ENCODE measurements at regions not wholly inside any gene's neighbourhood (a gene's known extent, or its start where the extent isn't known, plus 50 kb on each side); places are given as distances from the start of the nearest gene placed in this dataset.

GRCh38 chr2:156864325-156864724 is 393.2 kb upstream of the GALNT5 start (continued):
- no peak for TF ChIP-seq NR2C1 (IDR thresholded peaks at IDR 0.05)
- TF ChIP-seq TBL1XR1 (IDR thresholded peaks at IDR 0.05; ENCODE audit: low read depth, low read length) = no peak

- no peaks in the 10 kb centered on the region for H3K79me2 ChIP-seq (ENCODE audit: control insufficient read depth, insufficient read depth, low read length)
- DNase-seq (ENCODE audit: low read depth, low spot score) (no peak), FAIRE-seq (no peak), ATAC-seq (no peak)
- no peak overlapping the region for H2AFZ ChIP-seq (ENCODE audit: control insufficient read depth, low read depth, low read length)
- H3K4me3 ChIP-seq = no peak overlapping the region
- 42% methylated on average over 6 of the region's 6 CpGs for WGBS (ENCODE audit: insufficient coverage, insufficient replicate concordance, low lambda C conversion rate, missing lambda C conversion rate)
- intact Hi-C loops (cut with micrococcal nuclease; ENCODE audit: unreplicated experiment) (no loop called here), in situ Hi-C loops (cut with MboI) (no loop called here)
- TF ChIP-seq EGR1 (IDR thresholded peaks at IDR 0.05; ENCODE audit: borderline replicate concordance in 1 of 2, low read depth in 2 of 2, low read length in 2 of 2) (no peak), GABPA (IDR thresholded peaks at IDR 0.05; ENCODE audit: low read depth) (no peak), ZZZ3 (IDR thresholded peaks at IDR 0.05; ENCODE audit: control insufficient read depth, insufficient read length, low read depth) (no peak), MXI1 (IDR thresholded peaks at IDR 0.05; ENCODE audit: low read depth, low read length) (no peak), ESRRA (IDR thresholded peaks at IDR 0.05; ENCODE audit: low read length) (no peak), PBX3 (IDR thresholded peaks at IDR 0.05; ENCODE audit: insufficient replicate concordance, low read depth, low read length) (no peak), BCL3 (IDR thresholded peaks at IDR 0.05; ENCODE audit: borderline replicate concordance, insufficient read depth, low read depth, low read length, poor library complexity, severe bottlenecking) (no peak), POLR2AphosphoS2 (IDR thresholded peaks at IDR 0.05; ENCODE audit: low read depth, low read length) (no peak), SPI1 (IDR thresholded peaks at IDR 0.05; ENCODE audit: borderline replicate concordance, insufficient read depth, low read depth, low read length) (no peak), SUZ12 (IDR thresholded peaks at IDR 0.05; ENCODE audit: unreplicated experiment) (no peak), CEBPB (IDR thresholded peaks at IDR 0.05; ENCODE audit: borderline replicate concordance in 1 of 2, low read depth in 2 of 2, low read length in 2 of 2) (no peak), HSF1 (IDR thresholded peaks at IDR 0.05; ENCODE audit: low read depth, low read length) (no peak), RFX5 (IDR thresholded peaks at IDR 0.05; ENCODE audit: low read depth, low read length) (no peak), STAT3 (IDR thresholded peaks at IDR 0.05; ENCODE audit: low read depth, low read length) (no peak), STAT1 (conservative IDR thresholded peaks at IDR 0.05) (no peak), RAD51 (IDR thresholded peaks at IDR 0.05) (no peak)
- no peak overlapping the region for H3K27ac ChIP-seq (ENCODE audit: control insufficient read depth, insufficient read depth)
- no TSS peak for BruUV-seq (replicated peaks)
- no peaks in the 10 kb centered on the region for H3K27me3 ChIP-seq (replicated peaks in 1 of 2; ENCODE audit: control insufficient read depth in 2 of 2, insufficient read depth in 2 of 2, low read length in 1 of 2)
- no peaks in the 10 kb centered on the region for H3K36me3 ChIP-seq (ENCODE audit: control insufficient read depth in 2 of 2, insufficient read depth in 2 of 2, low read length in 1 of 2)
- no peaks in the 10 kb centered on the region for H3K4me1 ChIP-seq (ENCODE audit: control insufficient read depth, insufficient read depth, low read length)
- POLR2A ChIA-PET = no interaction called here
- CTCF ChIA-PET = no interaction called here
- H3K4me2 ChIP-seq (ENCODE audit: control insufficient read depth, insufficient read depth) = no peak overlapping the region
- H3K9me3 ChIP-seq (replicated peaks; ENCODE audit: control insufficient read depth, insufficient read depth, low read length) = no peaks in the 10 kb centered on the region
- RAD21 ChIA-PET (ENCODE audit: unreplicated experiment) = no interaction called here
- H3K9ac ChIP-seq (ENCODE audit: control insufficient read depth, insufficient read depth, low read length) = no peak overlapping the region
- no peaks in the 10 kb centered on the region for H4K20me1 ChIP-seq (ENCODE audit: control insufficient read depth, insufficient read depth)
- SMC1A ChIA-PET (ENCODE audit: uncharacterized antibody, unreplicated experiment) = interaction anchor here (0.6 kb wide), 1 partner anchor 1461 kb away, joined by 3 read pairs; no protein-coding TSS in a partner anchor
These were observed 392.8 kb upstream of the GALNT5 start for GRCh38 chr2:156864753-156865152.
